Astrocyte of the spinal cord (primary cell): ENCODE measurements at regions not wholly inside any gene's neighbourhood (a gene's known extent, or its start where the extent isn't known, plus 50 kb on each side); places are given as distances from the start of the nearest gene placed in this dataset.
"Not testable (repeated sequence)": the region's sequence is repeated elsewhere in the genome, so short reads cannot be mapped to it uniquely, and the experiment has no call there.

ENCODE experiments used
- DNase-seq: peaks from one replicate; pipeline ENCODE4 v3.0.0; 2011; ENCODE audit warnings: low read depth, low spot score
- H3K4me3 ChIP-seq: 2 replicates; pipeline ENCODE4 v1.5.1; 2011; ENCODE audit warnings: low read depth, mild to moderate bottlenecking, low read length, moderate library complexity
- CTCF ChIP-seq: IDR thresholded peaks from 2 replicates; pipeline ENCODE4 v1.5.1; 2012; ENCODE audit warnings: low read depth, mild to moderate bottlenecking, low read length, inconsistent platforms
- in situ Hi-C: cut with HindIII; loops from 2 replicates; pipeline ENCODE4 v1.10.0; 2017; ENCODE audit warnings: low sequenced_read_pairs

GRCh38 chr6:159557031-159557430 lies 136.0 kb downstream of the SOD2 start:
- TF ChIP-seq CTCF = no peak
- H3K4me3 ChIP-seq = no peak overlapping the region
- in situ Hi-C loops = no loop called here
- DNase-seq = no peak

GRCh38 chr6:159555082-159555875 lies 137.8 kb downstream of the SOD2 start:
- DNase-seq = no peak
- TF ChIP-seq CTCF = no peak
- in situ Hi-C loops = no loop called here
- no peak overlapping the region for H3K4me3 ChIP-seq

- in situ Hi-C loops = no loop called here
These were observed 151.7 kb downstream of the SOD2 start for GRCh38 chr6:159541296-159541695.

GRCh38 chr6:159540883-159541282 lies 152.2 kb downstream of the SOD2 start:
- no peak for TF ChIP-seq CTCF
- in situ Hi-C loops = no loop called here
- no peak overlapping the region for H3K4me3 ChIP-seq
- DNase-seq = no peak

More at GRCh38 chr6:159541296-159541695, 151.7 kb downstream of the SOD2 start:
- no peak overlapping the region for H3K4me3 ChIP-seq
- DNase-seq = no peak
- TF ChIP-seq CTCF = no peak

- no peak overlapping the region for H3K4me3 ChIP-seq
- DNase-seq = no peak
- in situ Hi-C loops = no loop called here
- no peak for TF ChIP-seq CTCF
These were observed 152.9 kb downstream of the SOD2 start for GRCh38 chr6:159540152-159540551.

- DNase-seq, in situ Hi-C loops, H3K4me3 ChIP-seq: not testable (repeated sequence)
These were observed 155.0 kb downstream of the SOD2 start for GRCh38 chr6:159538031-159538430.

GRCh38 chr6:159535656-159536350 lies 157.2 kb downstream of the SOD2 start:
- in situ Hi-C loops = no loop called here
- no peak for TF ChIP-seq CTCF
- no peak overlapping the region for H3K4me3 ChIP-seq
- DNase-seq = no peak
